ENCODE measurements at regions not wholly inside any gene's neighbourhood (a gene's known extent, or its start where the extent isn't known, plus 50 kb on each side); places are given as distances from the start of the nearest gene placed in this dataset.

DNA sequence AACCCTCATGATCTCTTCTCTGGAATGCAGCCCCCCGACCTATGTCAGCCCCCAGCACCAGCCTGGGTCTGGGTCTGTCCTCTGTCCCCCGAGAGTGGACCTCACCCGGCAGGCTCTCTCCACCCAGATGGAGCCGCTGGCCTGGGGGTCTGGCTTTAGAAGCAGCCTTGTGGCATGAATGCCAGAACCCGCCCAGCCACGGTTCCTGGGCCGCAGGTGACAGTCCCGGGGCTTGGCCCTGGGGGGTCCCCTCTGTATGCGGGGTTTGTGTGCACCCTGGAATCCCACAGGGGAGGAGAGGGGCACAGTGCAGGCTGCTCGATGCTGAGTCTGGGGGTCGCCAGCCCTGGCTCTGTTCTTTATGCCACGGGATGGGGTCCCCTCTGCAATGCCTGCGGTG is 96.0 kb upstream of the ACTRT2 start:
- H3K27me3 Mint-ChIP-seq (ENCODE audit: low read depth in 3 of 3): peaks cover 0 to 3% (median 0%) of the 10 kb centered on the region in 3 donors
- H3K4me1 Mint-ChIP-seq: no peaks in the 10 kb centered on the region
- H3K4me3 Mint-ChIP-seq: no peak overlapping the region
- no peaks in the 10 kb centered on the region for H3K9me3 Mint-ChIP-seq
- DNase-seq: no peak
- no peaks in the 10 kb centered on the region for H3K36me3 Mint-ChIP-seq
- no peak overlapping the region for H3K27ac Mint-ChIP-seq

DNA sequence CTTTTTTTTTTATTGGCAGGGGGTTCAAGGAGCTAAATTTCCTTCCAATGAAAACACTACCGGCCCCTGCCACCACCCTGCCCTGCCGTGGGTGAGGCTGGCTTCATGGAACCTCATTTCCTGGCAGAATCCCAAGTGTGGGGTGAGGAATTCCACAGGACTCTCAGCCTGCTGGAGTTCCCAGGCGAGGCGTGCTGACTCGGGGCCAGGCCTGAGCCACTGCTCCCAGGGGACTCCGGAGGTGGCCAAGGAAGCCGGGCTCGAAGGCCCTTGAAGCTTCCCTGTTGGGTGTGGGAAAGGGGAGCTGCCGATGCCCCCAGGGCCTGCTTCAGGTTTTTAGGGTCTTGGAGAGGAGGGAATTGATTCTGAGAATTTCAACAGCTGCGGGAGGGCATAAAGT is 95.3 kb upstream of the ACTRT2 start:
- Mint-ChIP-seq H3K4me3 (no peak overlapping the region), H3K27me3 (ENCODE audit: low read depth in 3 of 3) (peaks cover 0 to 4% (median 0%) of the 10 kb centered on the region in 3 donors), H3K36me3 (no peaks in the 10 kb centered on the region), H3K4me1 (no peaks in the 10 kb centered on the region), H3K27ac (no peak overlapping the region), H3K9me3 (no peaks in the 10 kb centered on the region)
- DNase-seq: no peak

DNA sequence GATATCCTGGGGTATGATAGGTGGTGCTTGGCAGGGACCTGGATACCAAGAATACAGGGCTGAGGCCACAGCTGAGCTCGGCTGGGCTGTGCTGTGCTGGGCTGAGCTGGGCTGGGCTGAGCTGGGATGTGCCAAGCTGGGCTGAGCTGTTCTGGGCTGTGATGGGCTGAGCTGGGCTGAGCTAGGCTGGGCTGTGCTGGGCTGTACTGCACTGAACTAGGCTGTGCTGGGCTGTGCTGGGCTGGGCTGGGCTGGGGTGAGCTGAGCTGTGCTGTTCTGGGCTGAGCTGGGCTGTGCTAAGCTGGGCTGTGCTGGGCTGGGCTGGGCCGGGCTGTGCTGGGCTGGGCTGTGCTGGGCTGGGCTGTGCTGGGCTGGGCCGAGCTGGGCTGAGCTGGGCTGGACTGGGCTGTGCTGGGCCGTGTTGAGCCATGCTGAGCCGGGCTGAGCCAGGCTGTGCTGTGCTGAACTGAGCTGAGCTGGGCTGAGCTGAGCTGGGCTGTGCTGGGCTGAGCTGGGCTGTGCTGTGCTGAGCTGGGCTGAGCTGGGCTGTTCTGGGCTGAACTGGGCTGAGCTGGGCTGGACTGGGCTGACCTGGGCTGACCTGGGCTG is 94.7 kb upstream of the ACTRT2 start:
- no peaks in the 10 kb centered on the region for H3K36me3 Mint-ChIP-seq
- no peak for DNase-seq
- no peak overlapping the region for H3K27ac Mint-ChIP-seq
- H3K4me1 Mint-ChIP-seq: no peaks in the 10 kb centered on the region
- peaks cover 0 to 4% (median 0%) of the 10 kb centered on the region in 3 donors for H3K27me3 Mint-ChIP-seq (ENCODE audit: low read depth in 3 of 3)
- H3K4me3 Mint-ChIP-seq: no peak overlapping the region
- H3K9me3 Mint-ChIP-seq: no peaks in the 10 kb centered on the region

DNA sequence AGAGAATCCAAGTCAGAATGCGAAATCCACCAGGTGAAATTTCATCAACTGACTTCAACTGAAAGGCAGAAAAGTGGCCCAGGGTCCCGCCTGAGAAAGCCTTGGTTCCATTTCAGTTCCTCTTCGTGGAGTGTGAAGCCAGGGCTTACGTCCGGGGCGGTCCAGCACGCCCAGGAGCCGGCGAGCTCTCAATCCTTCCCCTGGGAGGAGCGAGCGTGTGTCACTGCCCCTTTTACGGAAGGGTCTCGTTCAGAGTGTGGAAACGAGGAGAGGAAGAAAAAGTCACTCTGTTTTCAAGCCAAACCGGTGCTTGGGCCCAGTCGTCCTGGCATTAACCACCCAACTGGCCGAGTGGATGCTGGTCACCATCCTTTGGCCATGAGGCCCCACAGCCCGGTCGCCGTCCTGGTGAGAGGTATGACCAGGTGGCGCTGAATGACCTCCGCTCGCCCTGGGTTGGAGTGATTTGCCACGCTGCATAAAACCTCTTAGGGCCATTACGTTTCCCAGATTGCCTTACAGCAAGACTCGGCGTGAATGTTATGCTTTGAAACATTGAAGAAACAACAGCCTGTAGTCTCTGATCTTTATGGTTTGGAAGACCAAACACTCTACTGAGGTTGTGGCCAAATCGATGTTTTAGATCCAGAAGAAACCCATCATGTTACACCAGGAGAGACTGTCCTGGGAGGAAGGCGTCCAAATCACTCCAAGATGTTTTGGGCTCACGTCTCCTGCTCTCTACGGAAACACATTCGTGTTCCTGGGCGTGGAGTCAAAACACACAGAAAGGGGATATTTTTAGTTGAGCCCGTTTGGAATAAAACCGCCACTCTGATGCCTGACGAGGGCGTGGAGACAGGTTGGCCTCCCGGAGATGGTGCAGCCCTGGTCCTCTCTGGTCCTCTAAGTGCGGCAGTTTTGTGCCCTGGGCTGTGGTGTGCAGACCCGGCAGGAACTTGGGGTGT is 93.6 kb upstream of the ACTRT2 start:
- no peak for DNase-seq
- H3K27ac Mint-ChIP-seq: no peak overlapping the region
- H3K9me3 Mint-ChIP-seq: no peaks in the 10 kb centered on the region
- H3K36me3 Mint-ChIP-seq: no peaks in the 10 kb centered on the region
- peaks cover 0 to 2% (median 0%) of the 10 kb centered on the region in 3 donors for H3K27me3 Mint-ChIP-seq (ENCODE audit: low read depth in 3 of 3)
- H3K4me3 Mint-ChIP-seq: no peak overlapping the region
- H3K4me1 Mint-ChIP-seq: no peaks in the 10 kb centered on the region

DNA sequence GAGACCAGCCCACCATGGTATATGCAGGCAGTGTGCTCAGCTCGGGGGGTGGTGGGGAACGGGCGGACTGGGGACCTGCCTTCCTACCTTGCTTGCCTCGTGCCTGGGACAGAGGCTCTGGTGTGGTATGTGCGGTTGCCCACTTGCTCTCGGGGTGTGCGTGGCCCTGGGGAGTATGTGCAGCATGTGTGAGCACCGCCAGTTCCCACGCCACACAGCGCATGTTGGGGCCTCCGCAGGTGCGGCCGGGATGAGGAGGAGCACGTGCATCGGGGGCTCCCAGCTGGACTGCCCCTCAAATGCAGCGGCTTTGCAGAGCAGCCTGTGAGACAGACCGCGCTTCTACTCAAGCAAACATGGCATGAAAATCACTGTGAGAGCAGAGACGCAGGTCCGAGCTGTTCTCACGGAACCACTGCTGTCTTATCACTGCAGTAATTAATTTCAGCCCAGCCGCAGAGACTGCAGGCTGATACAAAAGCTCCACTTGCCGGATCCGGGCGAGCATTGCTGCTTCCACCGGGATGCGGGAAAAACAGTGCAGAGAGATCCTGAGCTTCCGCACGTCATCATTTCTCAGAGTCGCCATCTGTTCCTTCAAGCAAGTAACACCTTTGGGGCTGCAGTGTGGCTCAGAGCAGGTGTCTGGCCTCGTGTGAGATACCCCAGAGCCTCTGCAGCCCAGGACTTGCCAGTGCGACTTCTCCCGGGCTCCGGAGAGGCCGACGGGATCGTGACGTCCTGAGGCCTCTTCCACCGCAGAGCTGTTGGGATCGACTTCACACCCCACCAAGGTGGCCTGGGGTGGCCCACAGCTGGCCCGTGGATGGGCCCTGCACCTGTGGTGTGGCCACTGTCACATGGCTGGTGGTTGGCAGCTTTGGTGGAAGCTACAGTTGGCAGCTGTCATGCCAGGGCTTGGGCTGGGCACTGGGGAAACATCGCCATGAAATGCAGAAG is 92.6 kb upstream of the ACTRT2 start:
- H3K36me3 Mint-ChIP-seq: no peaks in the 10 kb centered on the region
- H3K9me3 Mint-ChIP-seq: no peaks in the 10 kb centered on the region
- no peak overlapping the region for H3K4me3 Mint-ChIP-seq
- no peak for DNase-seq
- H3K27ac Mint-ChIP-seq: peak overlapping the region in 1 of 6 donors; percentile 7
- no peaks in the 10 kb centered on the region for H3K4me1 Mint-ChIP-seq
- peaks cover 0 to 2% (median 0%) of the 10 kb centered on the region in 3 donors for H3K27me3 Mint-ChIP-seq (ENCODE audit: low read depth in 3 of 3)

DNA sequence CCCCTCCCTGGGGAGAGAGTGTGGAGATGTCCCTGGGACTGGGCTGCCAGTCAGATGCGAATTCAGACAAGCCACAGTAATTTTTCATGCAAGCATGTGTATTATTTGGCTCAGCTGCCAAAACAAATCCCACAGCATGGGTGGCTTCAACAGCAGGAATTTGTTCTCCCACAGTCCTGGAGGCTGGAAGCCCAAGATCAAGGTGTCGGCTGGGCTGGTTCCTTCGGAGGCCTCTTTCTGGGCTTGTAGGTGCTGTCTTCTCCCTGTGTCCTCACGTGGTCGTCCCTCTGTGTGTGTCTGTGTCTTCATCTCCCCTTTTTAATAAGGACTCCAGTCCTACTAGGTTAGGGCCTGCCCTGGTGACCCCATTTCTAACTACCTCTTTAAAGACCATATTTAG is 91.9 kb upstream of the ACTRT2 start:
- H3K27ac Mint-ChIP-seq: no peak overlapping the region
- no peaks in the 10 kb centered on the region for H3K9me3 Mint-ChIP-seq
- peaks cover 0 to 2% (median 0%) of the 10 kb centered on the region in 3 donors for H3K27me3 Mint-ChIP-seq (ENCODE audit: low read depth in 3 of 3)
- no peak overlapping the region for H3K4me3 Mint-ChIP-seq
- DNase-seq: no peak
- no peaks in the 10 kb centered on the region for H3K36me3 Mint-ChIP-seq
- no peaks in the 10 kb centered on the region for H3K4me1 Mint-ChIP-seq

DNA sequence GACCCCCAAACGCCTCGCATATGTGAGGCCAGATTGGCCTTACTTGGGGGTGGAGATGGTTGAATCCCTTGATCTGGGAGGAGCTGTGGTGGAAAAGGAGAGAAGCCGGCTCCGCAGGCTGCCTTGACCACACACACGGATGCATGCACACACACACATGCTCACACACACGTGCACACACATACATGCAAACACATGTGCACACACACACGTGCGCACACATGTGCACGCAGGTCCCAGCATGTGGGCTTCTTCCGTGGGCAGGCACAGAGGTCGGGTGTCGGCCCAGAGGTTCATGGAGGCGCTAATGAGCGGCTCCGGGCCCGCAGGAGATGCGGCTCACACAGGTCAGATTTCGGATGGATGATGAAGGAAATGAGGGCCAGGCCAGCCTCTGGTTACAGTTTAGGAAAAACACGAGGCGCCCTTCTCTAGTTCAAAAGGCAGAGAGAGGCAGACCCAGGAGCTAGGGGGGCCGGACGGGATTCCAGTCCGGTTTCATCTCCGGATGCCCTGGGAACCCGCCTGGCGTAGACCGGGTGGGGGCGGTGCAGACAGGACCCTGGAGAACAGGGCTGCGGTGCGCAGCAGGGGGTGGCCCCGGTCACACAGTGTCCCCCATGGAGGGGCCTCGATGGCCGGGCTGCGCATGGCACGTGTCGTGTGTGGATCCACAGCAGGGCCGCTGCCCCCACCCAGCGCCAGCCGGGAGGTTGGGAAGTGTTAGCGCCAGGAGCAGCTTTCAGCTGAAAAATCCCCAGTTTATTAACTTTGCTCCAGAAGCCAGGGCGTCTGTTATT is 91.1 kb upstream of the ACTRT2 start:
- Mint-ChIP-seq H3K27me3 (ENCODE audit: low read depth in 3 of 3) (peaks cover 0 to 2% (median 0%) of the 10 kb centered on the region in 3 donors), H3K36me3 (no peaks in the 10 kb centered on the region), H3K4me1 (no peaks in the 10 kb centered on the region), H3K4me3 (no peak overlapping the region), H3K27ac (no peak overlapping the region), H3K9me3 (no peaks in the 10 kb centered on the region)
- DNase-seq: no peak

DNA sequence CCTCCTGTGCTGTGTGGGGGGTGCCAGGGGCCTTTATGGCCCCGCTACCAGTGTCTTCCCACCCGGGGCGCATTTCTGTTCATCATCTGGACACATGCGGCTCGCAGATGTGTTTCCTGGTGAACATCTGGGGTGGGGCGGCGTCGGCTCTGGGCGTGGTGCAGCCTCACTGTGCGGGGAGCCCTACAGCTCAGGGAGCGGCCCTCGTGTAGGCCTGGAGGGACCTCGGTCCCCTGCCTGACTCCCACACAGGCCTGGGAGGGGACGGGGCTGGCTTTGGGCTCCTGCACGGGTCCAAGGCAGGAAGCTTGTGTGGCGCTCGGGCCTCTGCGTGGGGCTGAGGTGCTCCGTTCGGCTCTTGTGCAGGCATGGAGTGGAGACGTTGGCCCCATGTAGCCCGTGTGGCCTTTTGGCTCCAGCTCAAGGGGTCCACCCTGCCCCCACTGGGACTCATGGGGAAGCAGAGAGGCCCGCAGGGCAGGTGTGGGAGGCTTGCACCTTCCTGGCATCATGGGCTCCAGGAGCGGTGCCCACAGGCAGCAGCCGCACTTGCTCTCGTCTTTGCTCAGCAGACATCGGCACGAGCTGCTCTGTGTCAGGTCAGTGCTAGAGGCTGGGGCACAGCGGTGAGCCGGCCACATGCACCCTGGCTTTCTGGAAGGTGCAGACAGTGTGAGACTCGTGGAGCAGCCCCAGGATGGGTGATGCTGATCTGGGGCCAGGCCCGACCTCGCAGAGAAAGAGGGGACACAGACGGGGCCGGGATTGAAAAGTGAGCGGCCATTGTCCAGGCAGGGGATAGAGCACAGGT is 90.1 kb upstream of the ACTRT2 start:
- Mint-ChIP-seq H3K27ac (no peak overlapping the region), H3K9me3 (no peaks in the 10 kb centered on the region), H3K4me1 (no peaks in the 10 kb centered on the region), H3K4me3 (no peak overlapping the region), H3K27me3 (ENCODE audit: low read depth in 3 of 3) (peaks cover 0 to 2% (median 0%) of the 10 kb centered on the region in 3 donors), H3K36me3 (no peaks in the 10 kb centered on the region)
- DNase-seq: no peak

DNA sequence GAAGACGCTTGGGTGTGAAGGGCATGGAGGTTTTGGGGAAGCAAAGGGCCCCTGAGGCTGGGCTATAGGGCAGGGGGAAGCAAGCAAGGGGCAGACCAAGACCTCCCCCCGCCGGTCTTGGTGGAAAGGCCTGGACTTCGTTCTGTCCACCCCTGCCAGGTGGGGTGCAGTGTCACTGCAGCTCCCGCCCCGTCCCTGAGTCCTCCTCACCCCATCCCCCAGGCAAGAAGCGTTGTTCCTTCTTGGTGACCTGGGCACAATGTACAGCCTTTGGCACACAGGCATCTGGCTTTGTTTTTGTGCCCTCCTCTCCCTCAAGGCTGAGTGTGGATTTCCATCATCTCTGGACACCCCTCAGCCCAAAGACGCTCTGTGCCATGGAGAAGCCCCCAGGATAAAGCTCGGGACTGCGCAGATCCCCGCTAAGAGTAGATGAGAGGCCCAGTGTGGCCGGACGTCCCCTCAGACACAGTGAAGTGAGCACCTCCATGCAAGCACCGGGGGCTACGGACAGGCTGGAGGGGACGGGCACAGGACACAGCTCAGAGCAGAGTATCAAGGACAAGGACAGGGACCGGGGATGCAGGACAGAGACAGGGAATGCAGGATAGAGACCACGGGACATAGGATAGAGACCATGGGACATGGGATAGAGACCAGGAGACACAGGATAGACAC is 89.4 kb upstream of the ACTRT2 start:
- Mint-ChIP-seq H3K9me3 (no peaks in the 10 kb centered on the region), H3K36me3 (no peaks in the 10 kb centered on the region), H3K4me1 (no peaks in the 10 kb centered on the region), H3K4me3 (no peak overlapping the region), H3K27ac (no peak overlapping the region), H3K27me3 (ENCODE audit: low read depth in 3 of 3) (peaks cover 0 to 2% (median 0%) of the 10 kb centered on the region in 3 donors)
- no peak for DNase-seq

DNA sequence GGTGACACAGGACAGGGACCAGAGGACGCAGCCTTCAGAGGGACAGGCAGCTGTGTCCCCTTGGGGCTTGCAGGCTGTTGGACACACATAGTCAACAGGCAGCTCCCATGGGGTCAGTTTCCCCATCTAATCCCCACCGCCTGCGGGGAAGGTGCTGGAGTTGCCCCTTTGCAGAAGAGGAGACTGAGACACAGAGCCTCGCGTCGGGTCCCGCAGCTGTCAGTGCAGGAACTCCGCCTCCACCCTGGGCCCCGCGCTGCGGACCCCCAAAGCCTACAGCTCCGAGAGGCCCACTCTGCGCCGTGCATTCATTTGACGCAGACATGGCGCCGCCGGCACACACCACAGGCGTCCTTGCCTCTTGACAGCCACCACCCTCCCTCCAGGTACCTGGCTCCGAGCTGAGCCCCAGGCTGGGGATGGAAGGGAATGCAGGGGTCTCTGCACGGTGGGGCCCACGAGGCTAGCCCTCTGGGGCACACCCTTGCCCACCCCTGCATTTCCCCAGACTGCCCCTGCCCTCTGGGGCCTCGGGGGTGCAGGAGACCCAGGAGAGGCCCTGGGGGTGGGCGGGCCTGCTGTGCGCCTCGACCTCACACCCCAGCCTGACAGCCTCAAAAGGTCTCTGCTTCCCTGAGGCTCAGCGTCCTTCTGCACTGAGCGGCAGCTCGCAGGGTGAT is 88.5 kb upstream of the ACTRT2 start:
- H3K4me3 Mint-ChIP-seq: no peak overlapping the region
- peaks cover 0 to 2% (median 0%) of the 10 kb centered on the region in 3 donors for H3K27me3 Mint-ChIP-seq (ENCODE audit: low read depth in 3 of 3)
- H3K4me1 Mint-ChIP-seq: no peaks in the 10 kb centered on the region
- H3K9me3 Mint-ChIP-seq: no peaks in the 10 kb centered on the region
- no peaks in the 10 kb centered on the region for H3K36me3 Mint-ChIP-seq
- no peak overlapping the region for H3K27ac Mint-ChIP-seq
- DNase-seq: no peak

DNA sequence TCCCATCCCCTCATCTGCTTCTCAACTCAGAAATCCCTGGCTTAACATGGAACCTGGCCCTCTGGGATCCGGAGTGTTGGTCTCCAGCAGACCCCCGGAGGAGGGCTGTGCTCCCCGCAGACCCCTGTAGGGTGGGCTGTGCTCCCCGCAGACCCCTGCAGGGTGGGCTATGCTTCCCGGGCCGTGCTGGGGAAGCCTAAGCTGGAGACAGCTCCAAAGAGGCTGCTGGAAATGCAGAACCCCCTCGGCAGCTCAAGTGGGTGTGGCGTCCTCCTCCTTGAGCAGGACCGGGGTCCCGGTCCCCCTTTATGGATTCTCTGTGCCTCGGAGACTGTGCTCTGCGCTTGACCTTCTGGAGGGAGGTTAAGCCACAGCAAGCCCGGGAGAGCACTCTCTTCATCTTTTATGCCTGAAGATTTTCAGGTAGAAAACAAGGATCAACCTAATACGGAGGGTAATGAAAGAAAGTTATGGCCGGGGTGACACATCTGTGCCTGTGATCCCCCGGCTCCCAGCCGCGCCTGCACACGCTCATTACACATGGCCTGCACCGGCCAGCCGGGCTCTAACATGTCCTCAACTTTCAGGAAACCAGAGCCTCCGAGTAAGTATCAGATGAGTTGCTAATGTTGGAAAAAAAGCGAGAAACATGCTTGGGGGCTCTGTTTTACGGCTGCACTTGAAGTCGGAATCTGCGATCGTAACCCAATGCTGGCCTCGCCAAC is 87.7 kb upstream of the ACTRT2 start:
- H3K27me3 Mint-ChIP-seq (ENCODE audit: low read depth in 3 of 3): peaks cover 0 to 2% (median 2%) of the 10 kb centered on the region in 3 donors
- no peak for DNase-seq
- H3K4me3 Mint-ChIP-seq: no peak overlapping the region
- no peaks in the 10 kb centered on the region for H3K36me3 Mint-ChIP-seq
- H3K27ac Mint-ChIP-seq: no peak overlapping the region
- H3K9me3 Mint-ChIP-seq: no peaks in the 10 kb centered on the region
- no peaks in the 10 kb centered on the region for H3K4me1 Mint-ChIP-seq

All from immature natural killer cell (primary cell).